NCI-H1048 (cell line): ENCODE measurements at regions not wholly inside any gene's neighbourhood (a gene's known extent, or its start where the extent isn't known, plus 50 kb on each side); places are given as distances from the start of the nearest gene placed in this dataset.

Source experiments
- DNase-seq: peaks from one replicate; lab custom pipeline; 2025; lab: John Stamatoyannopoulos, UW

GRCh38 chr6:15872241-15873103 is 209.6 kb upstream of the DTNBP1 start:
- DNase-seq, result no peak

GRCh38 chr6:15871276-15871675 is 208.4 kb upstream of the DTNBP1 start:
- no peak for DNase-seq

GRCh38 chr6:15870333-15871043 is 207.7 kb upstream of the DTNBP1 start:
- DNase-seq, result no peak

- no peak for DNase-seq
Measured at GRCh38 chr6:15864708-15865062, 201.9 kb upstream of the DTNBP1 start.

- no peak for DNase-seq
Measured at GRCh38 chr6:15864038-15864707, 201.3 kb upstream of the DTNBP1 start.

- DNase-seq, result no peak
Measured at GRCh38 chr6:15862810-15863209, 200.0 kb upstream of the DTNBP1 start.

GRCh38 chr6:15861486-15861885 is 198.7 kb upstream of the DTNBP1 start:
- no peak for DNase-seq

GRCh38 chr6:15854826-15855710 is 192.2 kb upstream of the DTNBP1 start:
- no peak for DNase-seq

GRCh38 chr6:15854378-15854777 is 191.6 kb upstream of the DTNBP1 start:
- DNase-seq, result no peak

- no peak for DNase-seq
Measured at GRCh38 chr6:15853259-15853658, 190.4 kb upstream of the DTNBP1 start.

- DNase-seq, result no peak
Measured at GRCh38 chr6:15852289-15852688, 189.5 kb upstream of the DTNBP1 start.

- no peak for DNase-seq
Measured at GRCh38 chr6:15849395-15849794, 186.6 kb upstream of the DTNBP1 start.

- no peak for DNase-seq
Measured at GRCh38 chr6:15845492-15845891, 182.7 kb upstream of the DTNBP1 start.

GRCh38 chr6:15843764-15844163 is 180.9 kb upstream of the DTNBP1 start:
- DNase-seq, result no peak

- DNase-seq, result no peak
Measured at GRCh38 chr6:15843226-15843625, 180.4 kb upstream of the DTNBP1 start.

GRCh38 chr6:15842727-15843117 is 179.9 kb upstream of the DTNBP1 start:
- no peak for DNase-seq

- DNase-seq, result no peak
Measured at GRCh38 chr6:15841937-15842726, 179.3 kb upstream of the DTNBP1 start.

- no peak for DNase-seq
Measured at GRCh38 chr6:15839969-15840541, 177.2 kb upstream of the DTNBP1 start.

GRCh38 chr6:15837205-15837604 is 174.4 kb upstream of the DTNBP1 start:
- no peak for DNase-seq

- DNase-seq, result no peak
Measured at GRCh38 chr6:15832841-15833240, 170.0 kb upstream of the DTNBP1 start.

GRCh38 chr6:15829156-15829555 is 166.3 kb upstream of the DTNBP1 start:
- DNase-seq, result no peak
